Mucosa of descending colon (tissue), 3 donors: ENCODE measurements at regions not wholly inside any gene's neighbourhood (a gene's known extent, or its start where the extent isn't known, plus 50 kb on each side); places are given as distances from the start of the nearest gene placed in this dataset.

ENCODE experiments used
- ATAC-seq: fragments of 200-7000 bp; cut with Tn5 transposase; one replicate; pipeline ENCODE4 v1.9.1; 2020; ENCODE audit warnings: mild to moderate bottlenecking, moderate library complexity
- DNase-seq, 3 donors: peaks; one replicate each; pipeline ENCODE4 v3.0.0-alpha.2; 2020
- H3K36me3 ChIP-seq: fragments of 200-600 bp; one replicate; pipeline ENCODE4 v1.8.0; 2021; ENCODE audit warnings: low read depth, mild to moderate bottlenecking
- H3K4me1 ChIP-seq: fragments of 200-600 bp; one replicate; pipeline ENCODE4 v1.8.0; 2021; ENCODE audit warnings: low read depth, mild to moderate bottlenecking
- H3K4me3 ChIP-seq: fragments of 200-600 bp; one replicate; pipeline ENCODE4 v1.8.0; 2021; ENCODE audit warnings: mild to moderate bottlenecking
- H3K9me3 ChIP-seq: fragments of 200-600 bp; one replicate; pipeline ENCODE4 v1.8.0; 2021; ENCODE audit warnings: mild to moderate bottlenecking
- intact Hi-C, 2 donors: fragments of 100-400 bp; cut with DNase I in 1 of 2; cut with micrococcal nuclease in 1 of 2; formaldehyde crosslinking; loops; one replicate each; pipeline versions ENCODE4 v1.11.0 to v1.11.1; 2022; cut with DNase I, micrococcal nuclease
- TF ChIP-seq, protein P1 (sequence below): fragments of 200-600 bp; IDR thresholded peaks from one replicate; pipeline ENCODE4 v1.8.0; 2022; ENCODE audit warnings: antibody characterized with exemption, mild to moderate bottlenecking
- donor health status: DM: no; HTN: no; CAD: no; lungs with moderate emphysema.
- donor health status: DM: no; HTN: no; CAD: no.
- donor health status: DM: no; HTN: yes; CAD: no.

- intact Hi-C loops: no loop called here
- Histone ChIP-seq H3K4me1 (no peaks in the 10 kb centered on the region), H3K36me3 (no peaks in the 10 kb centered on the region), H3K9me3 (peaks cover 85% of the 10 kb centered on the region), H3K4me3 (no peak overlapping the region)
- TF ChIP-seq, protein P1, sequence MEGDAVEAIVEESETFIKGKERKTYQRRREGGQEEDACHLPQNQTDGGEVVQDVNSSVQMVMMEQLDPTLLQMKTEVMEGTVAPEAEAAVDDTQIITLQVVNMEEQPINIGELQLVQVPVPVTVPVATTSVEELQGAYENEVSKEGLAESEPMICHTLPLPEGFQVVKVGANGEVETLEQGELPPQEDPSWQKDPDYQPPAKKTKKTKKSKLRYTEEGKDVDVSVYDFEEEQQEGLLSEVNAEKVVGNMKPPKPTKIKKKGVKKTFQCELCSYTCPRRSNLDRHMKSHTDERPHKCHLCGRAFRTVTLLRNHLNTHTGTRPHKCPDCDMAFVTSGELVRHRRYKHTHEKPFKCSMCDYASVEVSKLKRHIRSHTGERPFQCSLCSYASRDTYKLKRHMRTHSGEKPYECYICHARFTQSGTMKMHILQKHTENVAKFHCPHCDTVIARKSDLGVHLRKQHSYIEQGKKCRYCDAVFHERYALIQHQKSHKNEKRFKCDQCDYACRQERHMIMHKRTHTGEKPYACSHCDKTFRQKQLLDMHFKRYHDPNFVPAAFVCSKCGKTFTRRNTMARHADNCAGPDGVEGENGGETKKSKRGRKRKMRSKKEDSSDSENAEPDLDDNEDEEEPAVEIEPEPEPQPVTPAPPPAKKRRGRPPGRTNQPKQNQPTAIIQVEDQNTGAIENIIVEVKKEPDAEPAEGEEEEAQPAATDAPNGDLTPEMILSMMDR: no peak
- ATAC-seq (no peak), DNase-seq (no peak)
These were observed 911.0 kb upstream of the ZNF722 start for GRCh38 chr7:63087575-63088190.

GRCh38 chr7:63092951-63093350 lies 905.7 kb upstream of the ZNF722 start:
- Histone ChIP-seq H3K9me3 (peaks cover 59% of the 10 kb centered on the region), H3K4me3 (no peak overlapping the region), H3K4me1 (no peaks in the 10 kb centered on the region), H3K36me3 (no peaks in the 10 kb centered on the region)
- TF ChIP-seq, protein P1: no peak
- DNase-seq (no peak), ATAC-seq (no peak)
- intact Hi-C loops: no loop called here

- no peak overlapping the region for H3K4me3 ChIP-seq
- ATAC-seq (no peak), DNase-seq (no peak)
- TF ChIP-seq, protein P1: no peak
- H3K36me3 ChIP-seq: no peaks in the 10 kb centered on the region
- intact Hi-C loops: no loop called here
- H3K9me3 ChIP-seq: peaks cover 59% of the 10 kb centered on the region
- H3K4me1 ChIP-seq: no peaks in the 10 kb centered on the region
These were observed 905.2 kb upstream of the ZNF722 start for GRCh38 chr7:63093481-63093880.

GRCh38 chr7:63096141-63096540 lies 902.5 kb upstream of the ZNF722 start:
- intact Hi-C loops: no loop called here
- H3K36me3 ChIP-seq: no peaks in the 10 kb centered on the region
- H3K9me3 ChIP-seq: peaks cover 52% of the 10 kb centered on the region
- no peak for ATAC-seq
- TF ChIP-seq, protein P1: no peak
- H3K4me1 ChIP-seq: no peaks in the 10 kb centered on the region
- no peak overlapping the region for H3K4me3 ChIP-seq
- no peak for DNase-seq

- Histone ChIP-seq H3K36me3 (no peaks in the 10 kb centered on the region), H3K4me1 (no peaks in the 10 kb centered on the region), H3K4me3 (no peak overlapping the region), H3K9me3 (peaks cover 88% of the 10 kb centered on the region)
- no peak for DNase-seq
- ATAC-seq: no peak
- intact Hi-C loops: no loop called here
- TF ChIP-seq, protein P1: no peak
These were observed 894.0 kb upstream of the ZNF722 start for GRCh38 chr7:63104666-63105065.

DNA sequence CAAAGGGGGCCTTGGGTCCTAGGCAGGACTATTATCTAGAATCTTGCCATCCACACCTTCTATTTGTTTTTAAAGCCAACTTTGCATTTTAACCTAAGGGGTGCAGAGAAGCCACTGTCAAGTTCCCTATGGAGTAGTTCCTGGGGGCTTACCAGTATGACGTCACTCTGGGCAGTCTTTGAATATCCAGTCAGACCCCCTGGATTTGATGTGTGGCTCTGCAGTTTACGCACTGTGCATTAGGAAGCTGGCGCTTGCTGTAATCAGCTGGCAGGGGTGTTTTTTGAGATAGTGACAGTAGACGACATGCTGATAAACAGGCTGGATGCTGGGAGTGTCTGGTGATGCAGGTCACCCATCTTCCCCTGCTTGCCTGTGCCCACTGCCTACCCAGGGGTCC lies 892.7 kb upstream of the ZNF722 start:
- no peak for ATAC-seq
- no peaks in the 10 kb centered on the region for H3K36me3 ChIP-seq
- intact Hi-C loops: no loop called here
- H3K4me3 ChIP-seq: no peak overlapping the region
- H3K9me3 ChIP-seq: peaks cover 88% of the 10 kb centered on the region
- TF ChIP-seq, protein P1: no peak
- H3K4me1 ChIP-seq: no peaks in the 10 kb centered on the region
- no peak for DNase-seq
